Loucy (cell line): ENCODE measurements at regions not wholly inside any gene's neighbourhood (a gene's known extent, or its start where the extent isn't known, plus 50 kb on each side); places are given as distances from the start of the nearest gene placed in this dataset.
A peak's percentile ranks its signal among the peaks of the same experiment; 100 is the strongest.

Experiments
- H2AFZ ChIP-seq: fragments of 200-600 bp; sonication (generic); 2 replicates; pipeline ENCODE4 v1.6.0; 2016; ENCODE audit warnings: antibody characterized with exemption, mild to moderate bottlenecking, low read length, moderate library complexity
- H3F3A ChIP-seq: fragments of 200-600 bp; 2 replicates; pipeline ENCODE4 v1.6.0; 2016; ENCODE audit warnings: antibody characterized with exemption, low read depth, mild to moderate bottlenecking
- H3K27me3 ChIP-seq: fragments of 200-600 bp; sonication (generic); 2 replicates; pipeline ENCODE4 v1.6.1; 2014; ENCODE audit warnings: low read length, mild to moderate bottlenecking; ENCODE audit not compliant: insufficient read depth, poor library complexity, severe bottlenecking
- H3K36me3 ChIP-seq: fragments of 200-600 bp; sonication (generic); 2 replicates; pipeline ENCODE4 v1.6.1; 2016; ENCODE audit warnings: low read length; ENCODE audit not compliant: insufficient read depth
- H3K4me1 ChIP-seq: fragments of 200-600 bp; sonication (generic); 2 replicates; pipeline ENCODE4 v1.5.1; 2014; ENCODE audit warnings: low read length, mild to moderate bottlenecking; ENCODE audit not compliant: insufficient read depth, poor library complexity, severe bottlenecking
- H3K4me2 ChIP-seq: fragments of 200-600 bp; sonication (generic); 2 replicates; pipeline ENCODE4 v1.6.0; 2014; ENCODE audit warnings: antibody characterized with exemption, low read length, low read depth, mild to moderate bottlenecking; ENCODE audit not compliant: poor library complexity, severe bottlenecking
- H3K4me3 ChIP-seq: fragments of 200-600 bp; sonication (generic); 2 replicates; pipeline ENCODE4 v1.5.1; 2014; ENCODE audit warnings: low read length, mild to moderate bottlenecking, mixed read lengths; ENCODE audit not compliant: poor library complexity, severe bottlenecking
- H3K79me2 ChIP-seq: fragments of 200-600 bp; sonication (generic); 2 replicates; pipeline ENCODE4 v1.6.1; 2014; ENCODE audit warnings: low read length; ENCODE audit not compliant: insufficient read depth
- H3K9ac ChIP-seq: fragments of 200-600 bp; sonication (generic); 2 replicates; pipeline ENCODE4 v1.6.0; 2014; ENCODE audit warnings: mild to moderate bottlenecking, low read depth, low read length, moderate library complexity; ENCODE audit not compliant: poor library complexity, severe bottlenecking
- H3K9me2 ChIP-seq: fragments of 200-600 bp; sonication (generic); replicated peaks from 2 replicates; pipeline ENCODE4 v1.6.1; 2016; ENCODE audit warnings: low read depth, low read length, mixed read lengths
- H3K9me3 ChIP-seq: fragments of 200-600 bp; sonication (generic); 2 replicates; pipeline ENCODE4 v1.6.1; 2014; ENCODE audit warnings: mild to moderate bottlenecking, antibody characterized with exemption, low read length, low read depth; ENCODE audit not compliant: insufficient read depth
- H4K20me1 ChIP-seq: fragments of 200-600 bp; sonication (generic); 2 replicates; pipeline ENCODE4 v1.6.0; 2014; ENCODE audit warnings: antibody characterized with exemption, low read length, mild to moderate bottlenecking; ENCODE audit not compliant: insufficient read depth, poor library complexity, severe bottlenecking
- CTCF ChIP-seq: fragments of 200-600 bp; sonication (generic); conservative IDR thresholded peaks from 2 replicates; pipeline ENCODE4 v1.5.1; 2014; ENCODE audit warnings: mild to moderate bottlenecking, antibody characterized with exemption, low read length
- EZH2phosphoT487 ChIP-seq: fragments of 200-600 bp; IDR thresholded peaks from 2 replicates; pipeline ENCODE4 v1.6.1; 2018; ENCODE audit warnings: antibody characterized with exemption, mild to moderate bottlenecking, moderate library complexity, borderline replicate concordance

GRCh38 chr10:129193148-129193547 is 273.9 kb upstream of the MGMT start:
- TF ChIP-seq CTCF (no peak), EZH2phosphoT487 (no peak)
- H3F3A ChIP-seq, result no peaks in the 10 kb centered on the region
- H3K9me2 ChIP-seq, result no peaks in the 10 kb centered on the region
- H4K20me1 ChIP-seq, result no peaks in the 10 kb centered on the region
- H3K27me3 ChIP-seq, result no peaks in the 10 kb centered on the region
- H3K79me2 ChIP-seq, result no peaks in the 10 kb centered on the region
- H3K36me3 ChIP-seq, result no peaks in the 10 kb centered on the region
- H3K4me3 ChIP-seq, result no peak overlapping the region
- no peaks in the 10 kb centered on the region for H3K9me3 ChIP-seq
- H3K4me2 ChIP-seq, result no peak overlapping the region
- no peak overlapping the region for H2AFZ ChIP-seq
- no peak overlapping the region for H3K9ac ChIP-seq
- peaks cover 16% of the 10 kb centered on the region for H3K4me1 ChIP-seq

- Histone ChIP-seq H3K9me3 (no peaks in the 10 kb centered on the region), H4K20me1 (no peaks in the 10 kb centered on the region), H3K79me2 (no peaks in the 10 kb centered on the region), H3K4me2 (peak overlapping the region; percentile 1), H3K4me1 (peaks cover 16% of the 10 kb centered on the region), H3K9ac (no peak overlapping the region), H3K27me3 (no peaks in the 10 kb centered on the region), H2AFZ (no peak overlapping the region), H3K9me2 (no peaks in the 10 kb centered on the region), H3F3A (no peaks in the 10 kb centered on the region), H3K4me3 (no peak overlapping the region), H3K36me3 (no peaks in the 10 kb centered on the region)
- TF ChIP-seq CTCF (no peak), EZH2phosphoT487 (no peak)
These were observed 272.7 kb upstream of the MGMT start for GRCh38 chr10:129194181-129194870.

- Histone ChIP-seq H3K9ac (no peak overlapping the region), H3K9me3 (no peaks in the 10 kb centered on the region), H2AFZ (no peak overlapping the region), H3K27me3 (no peaks in the 10 kb centered on the region), H3K4me1 (peaks cover 6% of the 10 kb centered on the region), H4K20me1 (no peaks in the 10 kb centered on the region), H3K4me2 (no peak overlapping the region), H3K36me3 (no peaks in the 10 kb centered on the region), H3K9me2 (no peaks in the 10 kb centered on the region), H3K79me2 (no peaks in the 10 kb centered on the region), H3K4me3 (no peak overlapping the region), H3F3A (no peaks in the 10 kb centered on the region)
- TF ChIP-seq CTCF (no peak), EZH2phosphoT487 (no peak)
These were observed 267.2 kb upstream of the MGMT start for GRCh38 chr10:129199826-129200225.
